GM12878 (cell line): ENCODE measurements at regions not wholly inside any gene's neighbourhood (a gene's known extent, or its start where the extent isn't known, plus 50 kb on each side); places are given as distances from the start of the nearest gene placed in this dataset.

ENCODE experiments used
- ATAC-seq: fragments of 200-7000 bp; cut with Tn5 transposase; 3 replicates; pipeline ENCODE4 v1.9.1; 2020; ENCODE audit warnings: mild to moderate bottlenecking, moderate library complexity
- BruUV-seq: library from RNA; stranded (reverse); fragments of 400-500 nt; replicated peaks from 2 replicates; lab custom pipeline; 2021; lab: Mats Ljungman, UMichigan
- CTCF ChIA-PET: fragments of 300-600 bp; sonication (Branson Sonifier 250); formaldehyde crosslinking; extraction: SDS; loops from one replicate; lab custom pipeline; 2021; ENCODE audit warnings: inconsistent platforms; lab: Yijun Ruan, JAX
- POLR2A ChIA-PET: fragments of 350-600 bp; formaldehyde crosslinking; extraction: SDS; loops from one replicate; lab custom pipeline; 2021; ENCODE audit warnings: inconsistent platforms; lab: Charles Lee
- RAD21 ChIA-PET: fragments of 300-600 bp; sonication (Branson Sonifier 250); formaldehyde crosslinking; loops from one replicate; lab custom pipeline; 2023; ENCODE audit warnings: antibody characterized with exemption; ENCODE audit not compliant: unreplicated experiment; lab: Charles Lee
- SMC1A ChIA-PET: fragments of 300-600 bp; sonication (Branson Sonifier 250); formaldehyde crosslinking; loops from one replicate; lab custom pipeline; 2023; ENCODE audit not compliant: unreplicated experiment, uncharacterized antibody; lab: Charles Lee
- DNase-seq: peaks from one replicate; pipeline ENCODE4 v3.0.0-alpha.2; 2011; ENCODE audit warnings: low read depth, low spot score
- FAIRE-seq: peaks from 3 replicates; lab custom pipeline; 2011; peaks lifted over from hg19 to GRCh38; lab: Jason Lieb, UNC
- H2AFZ ChIP-seq: 2 replicates; pipeline ENCODE4 v1.6.0; 2011; ENCODE audit warnings: low read depth, low read length, control low read depth; ENCODE audit not compliant: control insufficient read depth
- H3K27ac ChIP-seq: 2 replicates; pipeline ENCODE4 v1.5.1; 2011; ENCODE audit warnings: control low read depth; ENCODE audit not compliant: control insufficient read depth, insufficient read depth
- H3K27me3 ChIP-seq, 2 experiments: replicated peaks in 1 of 2; 2 replicates each; pipeline versions ENCODE4 v1.6.0 to v1.6.1; 2011; ENCODE audit warnings: low read length in 1 of 2; ENCODE audit not compliant: control insufficient read depth in 2 of 2, insufficient read depth in 2 of 2
- H3K36me3 ChIP-seq, 2 experiments: 2 replicates each; pipeline ENCODE4 v1.5.1; 2011; ENCODE audit warnings: low read length in 1 of 2; ENCODE audit not compliant: control insufficient read depth in 2 of 2, insufficient read depth in 2 of 2
- H3K4me1 ChIP-seq: 2 replicates; pipeline ENCODE4 v1.6.1; 2011; ENCODE audit warnings: mild to moderate bottlenecking, low read length, moderate library complexity, mixed read lengths; ENCODE audit not compliant: control insufficient read depth, insufficient read depth
- H3K4me2 ChIP-seq: 2 replicates; pipeline ENCODE4 v1.6.0; 2011; ENCODE audit warnings: control low read depth; ENCODE audit not compliant: control insufficient read depth, insufficient read depth
- H3K4me3 ChIP-seq: fragments of 200-600 bp; sonication (generic); 2 replicates; pipeline ENCODE4 v1.5.1; 2016
- H3K79me2 ChIP-seq: 2 replicates; pipeline ENCODE4 v1.6.0; 2011; ENCODE audit warnings: low read length; ENCODE audit not compliant: control insufficient read depth, insufficient read depth
- H3K9ac ChIP-seq: 2 replicates; pipeline ENCODE4 v1.8.0; 2011; ENCODE audit warnings: low read length, control low read depth, mixed read lengths; ENCODE audit not compliant: control insufficient read depth, insufficient read depth
- H3K9me3 ChIP-seq: replicated peaks from 3 replicates; pipeline ENCODE4 v1.5.1; 2011; ENCODE audit warnings: mild to moderate bottlenecking, low read length; ENCODE audit not compliant: control insufficient read depth, insufficient read depth
- H4K20me1 ChIP-seq: 2 replicates; pipeline ENCODE4 v1.6.0; 2011; ENCODE audit not compliant: control insufficient read depth, insufficient read depth
- BACH1 ChIP-seq: fragments of 450-650 bp; IDR thresholded peaks from 2 replicates; pipeline ENCODE4 v1.6.1; 2017; ENCODE audit warnings: mild to moderate bottlenecking, borderline replicate concordance
- CBX5 ChIP-seq: sonication (generic); IDR thresholded peaks from 2 replicates; pipeline ENCODE4 v1.6.1; 2016; ENCODE audit warnings: low read depth, moderate library complexity, mild to moderate bottlenecking, inconsistent platforms
- EED ChIP-seq: sonication (generic); IDR thresholded peaks from 2 replicates; pipeline ENCODE4 v1.6.1; 2016; ENCODE audit warnings: antibody characterized with exemption, low read depth
- FOXM1 ChIP-seq: IDR thresholded peaks from 2 replicates; pipeline ENCODE4 v1.6.1; 2012; ENCODE audit warnings: low read depth, mild to moderate bottlenecking, inconsistent platforms, low read length, moderate library complexity
- JUND ChIP-seq: IDR thresholded peaks from 2 replicates; pipeline ENCODE4 v1.6.1; 2012; ENCODE audit warnings: low read depth, mild to moderate bottlenecking, low read length, improper control_type of control experiment, moderate library complexity
- NR2C2 ChIP-seq: IDR thresholded peaks from 2 replicates; pipeline ENCODE4 v1.6.1; 2011; ENCODE audit warnings: borderline replicate concordance, low read depth; ENCODE audit not compliant: control insufficient read depth, insufficient read length
- PAX8 ChIP-seq: fragments of 450-650 bp; IDR thresholded peaks from 2 replicates; pipeline ENCODE4 v1.6.1; 2017; ENCODE audit warnings: mild to moderate bottlenecking, moderate library complexity
- PML ChIP-seq: IDR thresholded peaks from 2 replicates; pipeline ENCODE4 v1.6.1; 2012; ENCODE audit warnings: low read length, inconsistent platforms
- POLR2AphosphoS2 ChIP-seq: IDR thresholded peaks from 2 replicates; pipeline ENCODE4 v1.6.1; 2011; ENCODE audit warnings: low read depth, mild to moderate bottlenecking, low read length, improper control_type of control experiment, moderate library complexity
- POU2F2 ChIP-seq: IDR thresholded peaks from 3 replicates; pipeline ENCODE4 v1.6.1; 2011; ENCODE audit warnings: low read depth, mild to moderate bottlenecking, low read length, borderline replicate concordance
- RAD21 ChIP-seq: IDR thresholded peaks from 2 replicates; pipeline ENCODE4 v1.6.1; 2011; ENCODE audit warnings: mild to moderate bottlenecking, low read depth, low read length, moderate library complexity; ENCODE audit not compliant: insufficient read depth
- SPI1 ChIP-seq: IDR thresholded peaks from 2 replicates; pipeline ENCODE4 v1.6.1; 2011; ENCODE audit warnings: low read depth, mild to moderate bottlenecking, low read length, moderate library complexity, borderline replicate concordance; ENCODE audit not compliant: insufficient read depth
- WGBS: methylation state at CpG from one replicate; pipeline ENCODE4 v1.1.6; 2016; ENCODE audit warnings: low lambda C conversion rate; ENCODE audit not compliant: insufficient replicate concordance, insufficient coverage; ENCODE audit errors: missing lambda C conversion rate; 5-methylcytosine and 5-hydroxymethylcytosine counted together
- in situ Hi-C: fragments of 300-500 bp; cut with MboI; formaldehyde crosslinking; loops from 9 replicates; pipeline ENCODE4 v1.14.3; 2018; ENCODE audit warnings: mixed read lengths
- intact Hi-C: fragments of 100-400 bp; cut with micrococcal nuclease; formaldehyde crosslinking; loops from one replicate; pipeline ENCODE4 v1.14.2; 2022; ENCODE audit not compliant: unreplicated experiment
- TF ChIP-seq, protein P1 (sequence below): fragments of 450-650 bp; IDR thresholded peaks from 2 replicates; pipeline ENCODE4 v1.6.1; 2016; ENCODE audit warnings: mild to moderate bottlenecking
- TF ChIP-seq, protein P2 (sequence below): fragments of 450-650 bp; IDR thresholded peaks from 2 replicates; pipeline ENCODE4 v1.6.1; 2018; ENCODE audit warnings: borderline replicate concordance, mild to moderate bottlenecking; ENCODE audit not compliant: partially characterized antibody
- TF ChIP-seq, protein P3 (sequence below): IDR thresholded peaks from 2 replicates; pipeline ENCODE4 v1.6.1; 2011; ENCODE audit warnings: low read depth, low read length, improper control_type of control experiment, borderline replicate concordance
- TF ChIP-seq, protein P4 (sequence below): IDR thresholded peaks from 2 replicates; pipeline ENCODE4 v1.6.1; 2012; ENCODE audit warnings: low read depth, low read length, improper control_type of control experiment

DNA sequence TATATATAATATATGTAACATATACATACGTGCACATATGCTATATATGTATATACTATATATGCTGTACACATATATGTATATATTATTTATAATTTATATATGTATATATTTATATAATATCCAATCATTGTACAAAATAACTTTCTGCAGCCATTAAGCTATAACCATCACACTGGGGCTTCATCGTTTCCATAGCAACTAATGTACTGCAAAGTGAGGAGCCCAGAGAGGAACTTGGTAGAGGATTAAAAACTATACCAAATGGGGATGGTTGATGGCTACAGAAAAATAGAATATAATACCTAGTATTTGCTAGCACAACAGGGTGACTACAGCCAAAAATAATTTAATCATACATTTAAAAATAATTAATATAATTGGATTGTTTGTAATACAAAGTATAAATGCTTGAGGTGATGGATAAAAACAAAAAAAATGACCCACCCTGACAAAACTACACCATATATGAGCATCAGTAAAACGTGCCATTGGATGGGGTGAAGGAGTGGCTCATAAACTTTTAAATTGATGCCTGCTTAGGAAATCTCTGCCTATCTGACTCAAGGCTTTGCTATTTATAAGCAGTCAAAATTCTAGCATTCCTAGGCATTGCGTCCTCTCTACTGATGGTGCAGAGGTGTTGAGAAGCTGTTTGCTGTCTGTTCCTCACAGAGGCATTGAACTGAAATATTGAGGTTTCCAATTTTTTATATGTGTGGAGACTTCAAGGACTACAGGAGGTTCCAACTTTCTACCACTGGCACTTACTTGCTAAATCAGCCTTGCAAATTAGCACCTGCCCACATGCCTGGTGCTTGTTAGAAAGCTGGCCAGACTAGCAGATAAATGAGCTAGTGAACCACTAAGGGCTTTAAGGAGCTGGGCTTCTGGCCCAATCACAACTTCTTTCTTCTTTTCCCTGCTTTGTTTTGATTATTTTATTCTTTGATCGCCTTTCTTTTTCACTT lies 190.1 kb downstream of the SCP2D1 start (continued):
- TF ChIP-seq JUND: no peak
- TF ChIP-seq BACH1: no peak

DNA sequence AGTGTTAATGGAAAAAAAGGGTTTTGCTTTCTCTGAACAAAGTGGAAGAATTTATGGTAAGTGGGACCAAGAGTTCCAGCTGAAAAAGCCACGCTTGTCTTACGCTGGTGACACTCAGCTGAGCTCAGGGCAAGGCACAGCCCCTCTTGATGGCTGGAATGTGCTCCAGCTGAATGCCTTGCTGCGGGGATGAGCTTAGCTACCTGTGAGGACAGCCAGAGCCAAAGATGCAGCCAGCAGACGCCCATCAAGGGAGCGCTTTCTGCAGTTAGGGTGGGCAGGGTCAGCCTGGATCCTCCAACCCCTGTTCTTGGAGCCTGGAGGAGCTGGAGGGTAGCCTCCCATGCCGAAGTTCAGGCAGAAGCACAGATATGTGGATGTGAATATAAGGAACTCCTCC lies 191.4 kb downstream of the SCP2D1 start:
- DNase-seq: no peak
- no peaks in the 10 kb centered on the region for H3K4me1 ChIP-seq
- 15% methylated on average over 5 of the region's 6 CpGs for whole genome bisulfite sequencing
- no peaks in the 10 kb centered on the region for H3K79me2 ChIP-seq
- no TSS peak for BruUV-seq
- H3K27ac ChIP-seq: no peak overlapping the region
- H4K20me1 ChIP-seq: no peaks in the 10 kb centered on the region
- ChIA-PET POLR2A (no interaction called here), SMC1A (interaction anchor here (1.5 kb wide), 1 partner anchor 18 kb away, joined by 4 read pairs; no protein-coding TSS in a partner anchor), CTCF (no interaction called here), RAD21 (no interaction called here)
- no peak overlapping the region for H3K9ac ChIP-seq
- no peaks in the 10 kb centered on the region; a peak in 1 of 4 replicates for H3K27me3 ChIP-seq
- intact Hi-C loops: no loop called here
- ATAC-seq: no peak
- no peaks in the 10 kb centered on the region for H3K36me3 ChIP-seq
- H3K9me3 ChIP-seq: no peaks in the 10 kb centered on the region
- FAIRE-seq: no peak
- H3K4me2 ChIP-seq: no peak overlapping the region
- in situ Hi-C loops: no loop called here
- H3K4me3 ChIP-seq: no peak overlapping the region
- H2AFZ ChIP-seq: no peak overlapping the region
- TF ChIP-seq EED (no peak), PAX8 (no peak), FOXM1 (no peak), PML (no peak), RAD21 (no peak), SPI1 (no peak), CBX5 (no peak), POU2F2 (no peak), POLR2AphosphoS2 (no peak), NR2C2 (no peak)
- TF ChIP-seq, protein P1, sequence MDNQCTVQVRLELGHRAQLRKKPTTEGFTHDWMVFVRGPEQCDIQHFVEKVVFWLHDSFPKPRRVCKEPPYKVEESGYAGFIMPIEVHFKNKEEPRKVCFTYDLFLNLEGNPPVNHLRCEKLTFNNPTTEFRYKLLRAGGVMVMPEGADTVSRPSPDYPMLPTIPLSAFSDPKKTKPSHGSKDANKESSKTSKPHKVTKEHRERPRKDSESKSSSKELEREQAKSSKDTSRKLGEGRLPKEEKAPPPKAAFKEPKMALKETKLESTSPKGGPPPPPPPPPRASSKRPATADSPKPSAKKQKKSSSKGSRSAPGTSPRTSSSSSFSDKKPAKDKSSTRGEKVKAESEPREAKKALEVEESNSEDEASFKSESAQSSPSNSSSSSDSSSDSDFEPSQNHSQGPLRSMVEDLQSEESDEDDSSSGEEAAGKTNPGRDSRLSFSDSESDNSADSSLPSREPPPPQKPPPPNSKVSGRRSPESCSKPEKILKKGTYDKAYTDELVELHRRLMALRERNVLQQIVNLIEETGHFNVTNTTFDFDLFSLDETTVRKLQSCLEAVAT: no peak
- TF ChIP-seq, protein P2, sequence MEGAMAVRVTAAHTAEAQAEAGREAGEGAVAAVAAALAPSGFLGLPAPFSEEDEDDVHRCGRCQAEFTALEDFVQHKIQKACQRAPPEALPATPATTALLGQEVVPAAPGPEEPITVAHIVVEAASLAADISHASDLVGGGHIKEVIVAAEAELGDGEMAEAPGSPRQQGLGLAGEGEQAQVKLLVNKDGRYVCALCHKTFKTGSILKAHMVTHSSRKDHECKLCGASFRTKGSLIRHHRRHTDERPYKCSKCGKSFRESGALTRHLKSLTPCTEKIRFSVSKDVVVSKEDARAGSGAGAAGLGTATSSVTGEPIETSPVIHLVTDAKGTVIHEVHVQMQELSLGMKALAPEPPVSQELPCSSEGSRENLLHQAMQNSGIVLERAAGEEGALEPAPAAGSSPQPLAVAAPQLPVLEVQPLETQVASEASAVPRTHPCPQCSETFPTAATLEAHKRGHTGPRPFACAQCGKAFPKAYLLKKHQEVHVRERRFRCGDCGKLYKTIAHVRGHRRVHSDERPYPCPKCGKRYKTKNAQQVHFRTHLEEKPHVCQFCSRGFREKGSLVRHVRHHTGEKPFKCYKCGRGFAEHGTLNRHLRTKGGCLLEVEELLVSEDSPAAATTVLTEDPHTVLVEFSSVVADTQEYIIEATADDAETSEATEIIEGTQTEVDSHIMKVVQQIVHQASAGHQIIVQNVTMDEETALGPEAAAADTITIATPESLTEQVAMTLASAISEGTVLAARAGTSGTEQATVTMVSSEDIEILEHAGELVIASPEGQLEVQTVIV: no peak
- TF ChIP-seq, protein P3, sequence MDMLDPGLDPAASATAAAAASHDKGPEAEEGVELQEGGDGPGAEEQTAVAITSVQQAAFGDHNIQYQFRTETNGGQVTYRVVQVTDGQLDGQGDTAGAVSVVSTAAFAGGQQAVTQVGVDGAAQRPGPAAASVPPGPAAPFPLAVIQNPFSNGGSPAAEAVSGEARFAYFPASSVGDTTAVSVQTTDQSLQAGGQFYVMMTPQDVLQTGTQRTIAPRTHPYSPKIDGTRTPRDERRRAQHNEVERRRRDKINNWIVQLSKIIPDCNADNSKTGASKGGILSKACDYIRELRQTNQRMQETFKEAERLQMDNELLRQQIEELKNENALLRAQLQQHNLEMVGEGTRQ: no peak
- TF ChIP-seq, protein P4, sequence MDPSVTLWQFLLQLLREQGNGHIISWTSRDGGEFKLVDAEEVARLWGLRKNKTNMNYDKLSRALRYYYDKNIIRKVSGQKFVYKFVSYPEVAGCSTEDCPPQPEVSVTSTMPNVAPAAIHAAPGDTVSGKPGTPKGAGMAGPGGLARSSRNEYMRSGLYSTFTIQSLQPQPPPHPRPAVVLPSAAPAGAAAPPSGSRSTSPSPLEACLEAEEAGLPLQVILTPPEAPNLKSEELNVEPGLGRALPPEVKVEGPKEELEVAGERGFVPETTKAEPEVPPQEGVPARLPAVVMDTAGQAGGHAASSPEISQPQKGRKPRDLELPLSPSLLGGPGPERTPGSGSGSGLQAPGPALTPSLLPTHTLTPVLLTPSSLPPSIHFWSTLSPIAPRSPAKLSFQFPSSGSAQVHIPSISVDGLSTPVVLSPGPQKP: no peak
